HG02870 (cell line): ENCODE measurements at regions not wholly inside any gene's neighbourhood (a gene's known extent, or its start where the extent isn't known, plus 50 kb on each side); places are given as distances from the start of the nearest gene placed in this dataset.
"Not testable (repeated sequence)": the region's sequence is repeated elsewhere in the genome, so short reads cannot be mapped to it uniquely, and the experiment has no call there.

ENCODE experiments used
- ATAC-seq: cut with Tn5 transposase; IDR thresholded peaks from one replicate; pipeline ENCODE4 v1.9.1; 2021; ENCODE audit warnings: mild to moderate bottlenecking, moderate library complexity; ENCODE audit not compliant: unreplicated experiment

- no peak for ATAC-seq
Measured at GRCh38 chr7:149608168-149608567, 110.6 kb upstream of the ZNF746 start.

DNA sequence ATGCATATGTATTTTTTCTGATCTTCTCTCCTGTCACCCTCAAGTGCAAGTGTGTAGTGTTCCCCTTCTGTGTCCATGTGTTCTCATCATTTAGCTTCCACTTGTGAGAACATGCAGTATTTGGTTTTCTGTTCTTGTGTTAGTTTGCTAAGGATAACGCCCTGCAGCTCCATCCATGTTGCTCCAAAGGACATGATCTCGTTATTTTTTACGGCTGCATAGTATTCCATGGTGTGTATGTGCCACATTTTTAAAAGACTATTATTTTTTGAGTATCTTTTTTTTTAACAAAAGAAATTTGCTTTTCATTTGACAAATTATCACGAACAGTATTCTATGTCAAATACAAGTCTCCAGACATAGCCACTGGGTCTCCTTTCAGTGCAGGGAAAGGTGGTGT, 110.1 kb upstream of the ZNF746 start:
- ATAC-seq = no peak

GRCh38 chr7:149606826-149607225, 109.2 kb upstream of the ZNF746 start:
- no peak for ATAC-seq

DNA sequence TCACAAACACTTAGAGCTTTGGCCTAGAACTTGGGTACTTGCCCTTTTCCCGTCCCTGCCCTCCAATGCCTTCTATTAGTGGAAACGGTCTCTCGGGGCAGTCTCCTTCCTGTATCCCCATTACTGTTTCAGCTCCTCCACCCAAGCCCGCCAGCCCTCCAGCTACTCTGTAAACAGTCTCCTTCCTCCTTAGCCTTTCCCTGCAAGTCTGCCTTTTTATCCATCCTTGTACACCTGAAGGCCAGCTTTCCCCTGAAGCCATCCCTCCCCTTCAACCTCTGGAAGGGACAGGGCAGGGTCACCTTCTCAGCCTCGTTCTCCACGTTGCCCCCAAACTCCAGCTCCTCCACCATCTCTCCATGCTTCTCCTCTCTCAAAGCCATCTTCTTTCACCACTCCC, 108.1 kb upstream of the ZNF746 start:
- ATAC-seq = no peak

- no peak for ATAC-seq
Measured at GRCh38 chr7:149604521-149604920, 106.9 kb upstream of the ZNF746 start.

DNA sequence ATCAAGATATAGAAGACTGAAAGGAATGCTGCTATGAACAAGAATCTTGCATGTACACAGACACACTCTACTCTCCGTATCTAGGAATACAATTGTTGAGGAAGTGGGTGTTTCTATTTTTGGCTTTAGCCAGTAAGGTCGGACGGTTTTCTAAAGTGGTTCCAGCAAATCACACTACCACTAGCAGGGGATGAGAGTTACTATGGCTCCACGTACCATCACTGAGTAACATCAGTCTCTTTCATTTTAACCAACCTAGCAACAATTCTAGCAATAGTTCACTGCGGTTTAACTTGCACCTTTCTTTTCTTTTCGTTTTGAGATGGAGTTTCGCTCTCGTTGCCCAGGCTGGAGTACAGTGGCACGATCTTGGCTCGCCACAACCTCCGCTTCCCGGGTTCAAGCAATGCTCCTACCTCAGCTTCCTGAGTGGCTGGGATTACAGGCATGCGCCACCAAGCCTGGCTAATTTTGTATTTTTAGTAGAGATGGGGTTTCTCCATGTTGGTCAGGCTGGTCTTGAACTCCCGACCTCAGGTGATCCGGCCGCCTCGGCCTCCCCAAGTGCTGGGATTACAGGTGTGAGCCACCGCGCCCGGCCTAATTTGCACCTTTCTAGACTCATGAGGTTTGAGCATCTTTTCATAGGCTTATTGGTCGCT, 103.2 kb upstream of the ZNF746 start:
- peak; percentile 93 for ATAC-seq

GRCh38 chr7:149599636-149600206, 102.1 kb upstream of the ZNF746 start:
- peak; percentile 28 for ATAC-seq

GRCh38 chr7:149598721-149599308, 101.2 kb upstream of the ZNF746 start:
- ATAC-seq = peak; percentile 21

DNA sequence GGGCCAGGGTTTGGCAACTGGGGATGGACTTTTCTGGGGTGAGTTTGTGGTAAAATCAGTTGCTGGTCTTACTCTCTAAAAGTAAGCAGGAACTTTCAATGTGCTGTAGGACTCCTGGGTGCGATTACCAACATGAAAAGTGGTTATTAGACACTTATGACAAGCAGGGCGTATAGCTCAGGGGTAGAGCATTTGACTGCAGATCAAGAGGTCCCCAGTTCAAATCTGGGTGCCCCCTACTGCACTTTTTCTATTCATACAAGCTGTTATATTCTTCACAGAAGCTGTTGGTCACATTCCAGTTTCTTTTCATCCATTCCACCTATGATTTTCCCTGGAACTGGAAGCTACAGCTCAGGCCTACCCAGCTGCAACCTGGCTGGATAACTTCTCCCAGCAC, 100.2 kb upstream of the ZNF746 start:
- not testable (repeated sequence) for ATAC-seq

DNA sequence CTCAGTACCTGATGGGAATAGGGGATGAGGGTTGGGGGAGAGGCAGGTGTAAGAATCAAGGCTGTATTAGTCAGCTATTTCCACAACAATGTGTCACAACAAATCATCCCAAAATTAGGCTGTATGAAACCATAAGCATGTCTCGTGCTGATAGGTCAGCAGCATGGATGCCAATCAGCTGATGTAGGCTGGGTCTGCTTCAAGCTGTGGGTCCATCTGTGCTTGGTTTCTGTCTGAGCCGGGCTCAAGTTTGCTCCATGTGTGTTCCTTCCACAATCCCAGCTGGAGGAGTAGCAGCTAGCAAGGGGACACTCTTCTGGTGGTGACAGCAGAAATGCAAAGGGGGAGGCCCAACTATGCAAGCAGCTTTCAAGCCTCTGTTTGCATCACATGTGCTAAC, 97.9 kb upstream of the ZNF746 start:
- ATAC-seq = no peak

- ATAC-seq = no peak
Measured at GRCh38 chr7:149595078-149595477, 97.5 kb upstream of the ZNF746 start.

DNA sequence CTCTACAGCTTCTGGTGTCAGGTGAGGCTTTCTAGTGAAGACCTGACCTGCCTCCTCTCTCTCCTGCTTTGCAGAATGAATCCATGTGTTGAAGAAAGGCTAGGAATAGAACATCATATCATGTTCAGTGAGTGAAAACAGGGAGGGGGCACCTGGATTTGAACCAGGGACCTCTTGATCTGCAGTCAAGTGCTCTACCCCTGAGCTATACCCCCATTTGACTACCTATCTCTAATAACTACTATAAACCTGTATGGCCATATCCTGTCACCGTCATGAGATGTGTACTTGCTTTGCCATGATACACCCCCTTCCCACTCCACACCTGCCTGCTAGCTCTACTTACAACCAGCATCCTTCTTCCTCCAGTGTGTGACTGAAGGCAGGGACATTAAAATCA, 91.3 kb upstream of the ZNF746 start:
- ATAC-seq = no peak

DNA sequence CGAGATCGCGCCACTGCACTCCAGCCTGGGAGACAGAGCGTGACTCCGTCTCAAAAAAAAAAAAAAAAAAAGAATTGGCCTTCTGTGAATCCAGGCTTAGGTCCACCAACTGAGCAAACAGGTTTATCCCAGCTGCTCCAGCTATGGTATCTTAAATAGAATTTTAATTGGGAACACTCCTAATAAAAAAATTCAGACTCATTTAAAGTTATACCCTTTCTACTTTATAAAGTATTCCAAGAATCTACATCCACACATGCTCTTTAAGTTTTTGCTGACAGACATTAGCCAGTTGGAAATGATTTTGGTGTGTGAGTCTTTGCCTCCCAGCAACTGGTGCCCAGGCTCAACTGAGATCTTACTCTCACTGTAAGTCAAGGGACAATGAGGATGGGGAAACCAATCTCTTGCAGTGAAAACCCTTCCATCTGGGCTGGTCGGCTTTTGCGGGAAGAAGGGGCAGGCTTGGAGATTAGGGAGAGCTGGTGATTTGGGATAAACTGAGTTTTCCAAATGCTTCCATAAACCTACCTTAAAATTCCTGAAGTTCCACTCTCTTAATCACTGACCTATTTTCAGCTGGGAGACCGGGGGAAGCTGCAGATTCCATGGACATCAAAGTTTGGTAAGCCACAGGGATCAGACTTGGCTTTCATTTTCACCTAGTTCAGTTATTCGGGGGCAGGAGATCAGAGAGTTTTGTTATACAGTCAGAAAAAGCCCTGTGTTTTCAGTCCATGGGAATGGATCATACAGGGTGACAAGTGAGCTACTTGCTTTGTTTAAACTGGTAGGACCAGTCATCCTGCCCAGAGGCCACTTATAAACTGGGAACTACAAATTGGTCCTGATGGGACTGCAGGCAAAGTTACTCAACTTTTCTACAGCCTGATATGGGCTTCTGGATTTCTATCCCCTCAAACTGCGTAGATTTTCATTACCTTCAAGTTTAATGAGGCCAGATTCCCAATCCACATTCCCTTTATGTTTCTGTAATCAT, 89.3 kb upstream of the ZNF746 start:
- ATAC-seq = no peak

DNA sequence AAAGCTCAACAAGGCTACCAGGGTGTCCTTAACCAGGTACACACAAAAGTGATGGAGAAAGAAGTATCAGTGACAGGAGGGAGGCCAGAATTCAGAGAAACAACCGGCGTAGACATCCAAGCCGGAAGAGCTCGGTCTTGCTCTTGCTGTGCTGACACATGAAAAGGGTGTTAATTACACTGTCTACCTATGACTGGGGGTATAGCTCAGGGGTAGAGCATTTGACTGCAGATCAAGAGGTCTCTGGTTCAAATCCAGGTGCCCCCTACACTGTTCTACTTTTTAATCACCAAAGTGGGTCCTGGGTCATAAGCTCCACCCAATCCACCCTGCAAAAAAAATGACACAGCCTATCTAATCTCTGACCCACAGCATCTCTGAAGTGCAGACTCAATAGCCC, 86.9 kb upstream of the ZNF746 start:
- no peak for ATAC-seq

GRCh38 chr7:149584009-149584408, 86.4 kb upstream of the ZNF746 start:
- ATAC-seq = no peak

- ATAC-seq = no peak
Measured at GRCh38 chr7:149580328-149580727, 82.7 kb upstream of the ZNF746 start.

DNA sequence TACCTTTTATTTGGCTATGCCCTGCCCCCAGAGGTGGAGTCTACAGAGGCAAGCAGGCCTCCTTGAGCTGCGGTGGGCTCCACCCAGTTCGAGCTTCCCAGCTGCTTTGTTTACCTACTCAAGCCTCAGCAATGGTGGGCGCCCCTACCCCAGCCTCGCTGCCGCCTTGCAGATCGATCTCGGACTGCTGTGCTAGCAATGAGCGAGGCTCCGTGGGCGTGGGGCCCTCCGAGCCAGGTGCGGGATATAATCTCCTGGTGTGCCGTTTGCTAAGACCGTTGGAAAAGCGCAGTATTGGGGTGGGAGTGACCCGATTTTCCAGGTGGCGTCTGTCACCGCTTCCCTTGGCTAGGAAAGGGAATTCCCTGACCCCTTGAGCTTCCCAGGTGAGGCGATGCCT, 81.8 kb upstream of the ZNF746 start:
- ATAC-seq = not testable (repeated sequence)

- not testable (repeated sequence) for ATAC-seq
Measured at GRCh38 chr7:149574428-149574827, 76.8 kb upstream of the ZNF746 start.

GRCh38 chr7:149573519-149573918, 75.9 kb upstream of the ZNF746 start:
- no peak for ATAC-seq

- ATAC-seq = not testable (repeated sequence)
Measured at GRCh38 chr7:149572920-149573319, 75.3 kb upstream of the ZNF746 start.

DNA sequence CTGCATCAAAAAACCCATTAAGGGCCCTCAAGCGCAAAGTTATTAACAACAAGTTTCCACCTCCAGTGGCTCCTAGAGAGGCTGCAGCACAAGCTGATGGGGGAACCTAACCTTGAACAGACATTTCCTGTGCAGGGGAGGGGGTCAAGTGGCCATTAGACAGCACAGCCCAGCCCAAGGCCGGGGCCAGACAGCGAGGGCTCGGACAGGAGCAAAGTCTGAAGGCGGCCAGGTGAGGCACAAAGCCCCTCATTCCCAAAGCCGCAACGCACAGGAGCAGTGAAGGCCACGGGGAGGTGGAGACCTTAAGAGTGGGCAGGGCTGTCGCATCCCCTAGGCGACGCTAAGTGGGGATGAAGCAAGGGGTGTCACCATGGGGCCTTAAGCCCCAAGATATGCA, 73.2 kb upstream of the ZNF746 start:
- no peak for ATAC-seq
